HG02678 (cell line): ENCODE measurements at regions not wholly inside any gene's neighbourhood (a gene's known extent, or its start where the extent isn't known, plus 50 kb on each side); places are given as distances from the start of the nearest gene placed in this dataset.

Experiments used
- ATAC-seq: cut with Tn5 transposase; IDR thresholded peaks from one replicate; pipeline ENCODE4 v1.9.1; 2021; ENCODE audit warnings: mild to moderate bottlenecking, moderate library complexity; ENCODE audit not compliant: unreplicated experiment

DNA sequence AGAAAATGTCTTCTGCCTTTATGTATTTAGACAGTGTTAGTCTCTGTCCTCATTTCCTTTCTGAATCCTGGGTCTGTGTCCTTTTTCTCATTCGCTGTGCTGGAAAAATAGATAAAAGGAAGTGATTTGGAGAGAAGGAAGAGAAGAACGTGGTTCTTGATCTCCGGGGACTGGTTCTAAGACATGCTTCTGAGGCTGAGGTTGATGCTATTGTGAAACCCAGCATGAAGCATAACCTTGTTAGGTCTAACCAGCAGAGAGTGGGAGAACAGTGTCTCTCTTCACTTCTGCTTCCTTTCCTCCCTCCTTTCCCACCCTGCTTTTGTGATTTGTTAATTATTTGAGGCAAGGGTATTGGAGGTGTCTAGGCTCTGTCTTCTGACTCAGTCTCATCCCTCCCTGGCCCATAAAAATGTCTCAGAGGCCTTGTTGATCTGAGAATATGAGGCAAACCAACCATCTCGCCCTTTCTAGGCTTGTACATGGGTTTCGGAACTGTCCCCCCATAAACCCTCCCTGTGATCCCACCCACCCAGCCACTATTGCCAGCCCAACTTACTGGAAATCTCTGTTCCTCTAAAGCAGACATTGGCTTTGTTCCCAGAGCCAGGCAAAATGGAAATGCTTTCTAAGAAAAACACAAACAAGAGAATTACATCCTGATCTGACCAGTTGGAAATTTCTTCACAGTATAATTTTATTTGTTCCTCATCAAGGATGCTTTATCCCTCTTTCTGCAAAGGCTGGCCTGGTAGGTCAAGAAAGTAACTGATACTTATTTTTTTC is 360.6 kb upstream of the TNP1 start:
- ATAC-seq, result peak; percentile 19

GRCh38 chr2:217219164-217219520 is 359.3 kb upstream of the TNP1 start:
- no peak for ATAC-seq

DNA sequence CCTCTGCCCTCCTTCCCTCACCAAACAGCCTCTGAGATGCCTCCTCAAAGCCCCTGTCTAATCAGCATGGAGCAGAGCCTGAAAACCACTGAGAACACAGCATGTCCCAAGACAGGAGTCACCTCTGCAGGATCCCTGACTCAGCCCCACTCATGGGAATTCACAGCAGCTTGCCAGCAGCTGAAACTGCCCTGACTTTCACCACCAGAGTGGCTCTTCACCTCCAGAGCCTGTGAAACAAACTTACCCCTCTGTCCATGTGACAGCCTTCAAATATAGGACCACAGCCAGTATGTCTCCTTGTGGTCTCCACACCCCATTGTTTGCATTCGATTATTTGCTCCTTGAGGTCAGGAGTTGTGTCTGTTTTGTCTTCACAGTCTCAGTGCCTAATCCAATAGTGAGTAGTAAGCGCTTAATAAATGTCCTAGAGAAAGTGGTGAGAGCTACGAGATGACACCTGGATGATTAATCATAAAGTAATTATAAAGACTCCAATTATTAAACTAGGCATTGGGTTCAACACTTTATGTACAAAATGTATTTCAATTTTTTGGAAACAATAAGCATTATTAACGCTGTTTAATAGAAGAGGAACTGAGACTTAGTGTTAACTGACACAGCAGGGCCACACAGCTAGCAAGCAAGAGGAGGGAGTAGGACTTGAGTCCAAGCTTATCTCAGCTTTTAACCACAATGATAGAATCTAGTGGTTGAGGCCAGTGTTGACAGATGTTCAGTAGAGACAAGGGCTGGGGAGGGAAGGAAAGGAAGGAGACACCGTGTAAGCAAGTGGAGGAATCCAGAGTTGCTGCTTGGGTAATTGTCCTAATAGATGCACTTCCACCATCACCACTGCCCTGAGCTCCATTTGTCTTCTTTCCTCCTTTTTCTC is 358.7 kb upstream of the TNP1 start:
- peak; percentile 67 for ATAC-seq

DNA sequence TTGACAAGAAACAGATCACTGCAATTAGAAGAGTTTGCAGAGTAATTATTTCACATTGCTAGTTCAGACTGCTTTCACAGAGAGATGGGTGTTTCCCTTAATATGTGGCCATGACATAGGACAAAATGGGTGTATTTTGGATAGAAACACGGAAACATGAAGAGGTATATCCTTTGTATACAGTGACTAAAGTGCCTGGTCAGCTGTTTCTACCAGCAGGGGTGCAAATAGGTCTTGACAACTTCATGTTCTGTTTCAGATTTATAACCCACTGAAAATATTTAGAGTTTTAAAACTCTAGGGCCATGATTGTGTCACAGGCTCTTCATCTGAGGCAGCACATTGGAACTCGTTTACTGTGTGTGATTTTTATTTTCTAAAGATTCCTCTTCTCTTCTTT is 357.1 kb upstream of the TNP1 start:
- no peak for ATAC-seq

GRCh38 chr2:217216316-217216715 is 356.5 kb upstream of the TNP1 start:
- ATAC-seq, result no peak

DNA sequence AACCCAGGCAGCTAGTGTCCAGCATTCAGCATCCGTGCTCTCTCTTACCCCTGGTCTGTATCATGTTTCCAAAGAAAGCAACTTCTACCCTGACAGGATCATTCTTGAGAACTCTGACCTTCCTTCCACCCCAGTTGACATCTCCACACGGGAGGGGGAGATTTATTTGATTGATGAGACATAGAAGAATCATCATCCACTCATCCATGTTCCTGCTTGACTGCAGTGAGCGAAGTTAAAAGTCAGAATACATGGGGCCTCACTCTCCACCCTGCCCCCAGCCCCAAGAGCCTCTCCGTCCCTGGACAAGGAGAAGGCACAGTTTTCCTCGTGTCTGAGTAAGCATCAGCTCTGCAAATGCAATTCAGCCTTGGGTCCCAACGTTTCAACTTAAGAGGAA is 356.0 kb upstream of the TNP1 start:
- ATAC-seq, result no peak

DNA sequence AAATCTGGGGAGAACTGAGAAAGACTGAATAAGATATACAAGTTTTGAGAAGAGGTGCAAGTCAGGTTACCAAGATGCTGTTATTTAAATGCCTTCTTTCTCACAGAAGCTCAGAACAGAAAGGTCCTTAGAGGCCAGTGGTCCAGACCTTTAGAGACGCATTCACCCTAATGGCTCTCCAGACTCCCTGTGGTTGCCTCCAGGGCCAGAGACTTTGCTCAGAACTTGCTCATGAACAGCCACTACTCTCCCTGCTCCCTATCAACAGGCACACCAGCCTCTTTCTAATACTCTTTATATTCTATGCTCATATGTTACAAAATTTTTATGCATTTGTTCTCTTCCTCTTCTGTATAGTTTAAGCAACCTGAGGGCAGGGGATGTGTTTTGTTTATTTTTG is 349.0 kb upstream of the TNP1 start:
- no peak for ATAC-seq

DNA sequence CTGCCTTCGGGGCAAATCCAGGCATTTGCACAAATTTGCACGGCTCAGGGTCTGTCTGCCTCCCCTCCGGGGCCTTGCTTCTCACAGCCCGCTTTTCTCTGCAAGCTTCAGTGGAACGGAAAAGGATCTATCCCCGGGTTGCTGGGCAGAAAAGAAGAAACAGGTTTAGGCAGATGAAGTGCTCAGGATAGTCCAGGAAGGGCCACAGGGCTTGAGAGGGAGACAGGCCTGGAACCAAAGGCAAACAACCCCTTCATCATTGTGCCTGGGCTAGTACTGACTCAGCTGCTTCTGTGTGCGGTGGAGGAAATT is 347.8 kb upstream of the TNP1 start:
- no peak for ATAC-seq

DNA sequence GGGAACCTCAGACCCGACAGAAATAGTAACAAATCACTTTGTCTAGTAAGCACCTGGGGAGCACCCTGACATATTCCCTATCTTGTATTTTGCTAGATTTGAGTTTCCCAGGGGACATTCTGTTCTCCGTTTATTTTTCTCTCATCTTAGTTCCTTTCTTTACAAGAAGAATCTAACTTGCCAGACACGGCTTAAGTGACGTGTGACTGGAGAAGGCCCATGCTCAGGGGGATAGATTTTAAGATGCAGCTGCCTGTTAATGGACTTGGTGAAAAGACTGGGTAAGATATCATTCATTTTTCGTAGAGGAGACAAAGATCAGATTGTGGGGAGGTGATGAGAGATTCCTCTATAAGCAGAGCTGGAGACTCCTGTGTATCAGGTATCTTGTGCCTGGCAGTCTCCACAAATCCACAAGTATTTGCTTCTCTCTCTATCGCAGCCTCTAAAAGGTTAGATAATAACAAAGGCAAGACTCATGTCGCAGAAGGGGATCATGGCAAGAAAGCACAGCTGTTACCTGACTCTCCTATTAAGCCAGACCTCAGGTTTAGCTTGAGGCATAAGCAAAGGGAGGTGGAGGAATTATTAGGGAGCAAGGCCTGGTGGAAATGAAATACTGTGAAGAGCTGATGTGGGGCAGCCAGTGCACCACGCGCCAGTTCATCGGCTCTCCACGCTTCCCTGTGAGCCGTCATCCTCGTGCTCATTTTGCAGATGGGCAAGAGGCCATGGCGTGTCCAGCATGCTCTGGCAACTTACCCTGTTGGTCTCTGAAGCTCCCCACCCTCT is 347.2 kb upstream of the TNP1 start:
- ATAC-seq, result no peak

DNA sequence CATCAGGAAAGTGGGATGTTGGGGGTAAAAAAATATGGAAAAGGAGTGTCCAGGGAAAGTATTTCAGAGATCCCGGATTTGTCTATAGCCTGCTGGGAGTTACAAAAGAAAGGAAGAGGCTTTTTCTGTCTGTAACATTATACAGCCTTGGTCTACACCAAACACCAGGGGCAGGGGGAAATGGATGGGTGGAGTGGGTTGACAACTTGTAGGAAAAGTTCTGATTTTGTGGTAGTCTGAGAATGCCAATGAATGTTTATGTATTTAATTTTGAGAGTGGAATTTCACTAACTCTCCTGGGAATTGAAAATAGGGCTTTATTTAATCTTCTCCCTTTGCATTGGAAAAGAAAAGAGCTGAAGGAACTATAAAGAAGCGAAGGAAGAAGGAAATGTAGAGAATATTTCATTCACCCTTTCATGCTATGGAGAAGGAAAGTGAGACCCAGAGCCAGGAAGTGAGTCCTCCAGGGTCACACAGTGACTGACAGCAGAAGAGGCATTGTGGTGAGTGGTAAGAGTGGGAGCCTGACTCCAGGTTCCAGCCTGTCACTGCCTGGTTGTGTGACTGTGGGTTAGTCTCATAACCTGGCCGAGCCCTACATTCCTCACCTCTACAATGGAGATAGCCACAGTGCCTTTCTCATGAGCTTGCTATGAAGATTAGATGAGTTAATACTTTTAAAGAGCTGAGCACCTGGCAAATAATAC is 346.3 kb upstream of the TNP1 start:
- ATAC-seq, result no peak

GRCh38 chr2:217204358-217204757 is 344.5 kb upstream of the TNP1 start:
- ATAC-seq, result no peak

GRCh38 chr2:217203086-217203485 is 343.2 kb upstream of the TNP1 start:
- ATAC-seq, result no peak

GRCh38 chr2:217199255-217199630 is 339.4 kb upstream of the TNP1 start:
- ATAC-seq, result no peak

GRCh38 chr2:217195658-217196446 is 336.0 kb upstream of the TNP1 start:
- ATAC-seq, result no peak

GRCh38 chr2:217195016-217195415 is 335.2 kb upstream of the TNP1 start:
- no peak for ATAC-seq

- ATAC-seq, result no peak
Observed at GRCh38 chr2:217193431-217194340, 333.8 kb upstream of the TNP1 start.

DNA sequence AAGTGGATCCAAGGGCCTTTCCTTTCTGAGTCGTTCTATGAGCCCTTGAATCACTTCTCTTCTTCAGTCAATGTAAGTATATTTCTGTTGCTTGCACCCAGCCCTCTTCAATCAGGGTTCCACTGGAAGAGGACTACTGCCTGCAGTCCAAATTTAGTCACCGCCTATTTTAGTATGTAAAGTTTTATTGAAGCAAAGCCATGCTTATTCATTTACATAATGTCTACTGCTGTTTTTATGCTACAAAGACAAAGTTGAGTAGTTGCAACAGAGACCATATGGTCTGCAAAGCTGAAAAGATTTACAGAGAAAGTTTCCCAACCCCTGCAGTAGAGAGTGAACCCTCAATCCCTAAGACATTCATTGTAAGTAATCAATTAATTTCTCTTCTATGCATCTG is 332.5 kb upstream of the TNP1 start:
- no peak for ATAC-seq

GRCh38 chr2:217189747-217190146 is 329.9 kb upstream of the TNP1 start:
- ATAC-seq, result no peak

- ATAC-seq, result no peak
Observed at GRCh38 chr2:217189131-217189530, 329.3 kb upstream of the TNP1 start.
